SKM-1 treated with dmso at 0.1 percent for 144 hours (cell line): ENCODE measurements at regions not wholly inside any gene's neighbourhood (a gene's known extent, or its start where the extent isn't known, plus 50 kb on each side); places are given as distances from the start of the nearest gene placed in this dataset.

Source experiments
- DNase-seq: peaks from one replicate; lab custom pipeline; 2025; ENCODE audit not compliant: unreplicated experiment; lab: John Stamatoyannopoulos, UW

DNA sequence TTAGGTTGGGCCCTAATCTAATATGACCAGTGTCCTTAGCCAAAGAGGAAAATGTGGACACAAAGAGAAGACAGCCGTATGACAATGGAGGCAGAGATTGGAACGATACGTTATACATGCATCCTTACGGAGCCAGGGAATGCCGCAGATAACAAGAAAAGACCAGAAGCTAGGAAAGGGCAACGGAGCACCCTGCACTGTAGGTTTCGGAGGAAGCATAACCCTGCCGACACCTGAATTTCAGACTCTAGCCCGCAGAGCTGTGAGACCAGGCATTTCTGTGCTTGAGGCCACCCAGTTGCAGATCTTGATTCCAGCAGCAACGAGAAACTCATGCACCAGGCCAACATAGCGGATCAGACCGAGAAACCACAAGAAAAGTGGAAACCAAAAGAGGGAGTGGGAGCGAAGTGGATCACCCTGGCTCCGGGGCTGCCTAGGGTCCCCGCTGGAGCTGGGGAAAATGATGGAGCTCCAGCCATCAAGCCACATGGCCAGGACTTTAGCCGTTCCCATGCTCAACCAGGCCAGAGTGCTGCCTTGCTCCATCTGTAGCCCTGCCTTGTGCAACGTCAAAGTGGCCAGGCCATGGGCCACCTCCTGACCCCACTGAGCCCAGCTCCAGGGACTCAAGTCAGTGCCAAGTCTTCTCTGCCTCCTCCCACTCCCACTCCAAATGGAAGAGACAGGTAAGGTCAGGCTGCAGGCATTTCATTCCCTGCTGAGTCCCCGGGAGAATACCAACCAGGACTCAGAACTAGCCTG lies 51.7 kb upstream of the RPL38 start:
- DNase-seq, result no peak

- DNase-seq, result no peak
These were observed 50.7 kb upstream of the RPL38 start for GRCh38 chr17:74152591-74153455.

DNA sequence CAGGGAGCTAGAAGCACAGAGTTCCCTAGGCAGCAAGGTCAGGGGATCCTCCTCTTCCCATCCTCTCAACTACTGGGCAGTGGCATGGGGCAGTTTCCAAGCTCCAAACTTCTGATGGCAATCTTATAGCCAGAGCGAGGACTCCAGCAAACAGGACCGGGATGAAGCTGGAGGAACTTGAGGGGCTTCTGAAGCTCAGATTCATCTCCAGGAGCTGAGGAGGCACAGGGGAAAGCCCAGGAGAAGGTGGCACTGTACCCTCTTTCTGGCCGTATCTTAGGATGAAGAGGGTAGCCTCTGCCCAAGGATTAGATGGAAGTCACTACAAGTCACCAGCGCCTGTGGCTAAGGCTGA lies 50.0 kb upstream of the RPL38 start:
- DNase-seq, result no peak
